K562 (cell line): ENCODE measurements at regions not wholly inside any gene's neighbourhood (a gene's known extent, or its start where the extent isn't known, plus 50 kb on each side); places are given as distances from the start of the nearest gene placed in this dataset.

Source experiments
- ATF4 ChIP-seq: fragments of 450-650 bp; formaldehyde crosslinking; IDR thresholded peaks from 2 replicates; pipeline ENCODE4 v1.4.0; 2022; ENCODE audit warnings: mild to moderate bottlenecking, moderate library complexity
- BRD4 ChIP-seq: fragments of 200-600 bp; sonication (generic); IDR thresholded peaks from 2 replicates; pipeline ENCODE4 v1.6.1; 2017; ENCODE audit warnings: inconsistent platforms
- CREM ChIP-seq: IDR thresholded peaks from 2 replicates; pipeline ENCODE4 v1.6.1; 2014; ENCODE audit warnings: antibody characterized with exemption, low read depth
- EGR1 ChIP-seq: fragments of 450-650 bp; conservative IDR thresholded peaks from 2 replicates; pipeline ENCODE4 v1.6.1; 2017; ENCODE audit warnings: mild to moderate bottlenecking
- GABPA ChIP-seq: fragments of 200-800 bp; sonication (Bioruptor generic); conservative IDR thresholded peaks from 2 replicates; pipeline ENCODE4 v1.6.1; 2016; ENCODE audit warnings: low read depth, missing genetic modification characterization, missing compliant biosample characterization
- MBD2 ChIP-seq: sonication (generic); IDR thresholded peaks from 2 replicates; pipeline ENCODE4 v1.6.1; 2016; ENCODE audit warnings: low read depth, borderline replicate concordance
- RB1 ChIP-seq: fragments of 450-650 bp; IDR thresholded peaks from 2 replicates; pipeline ENCODE4 v1.6.1; 2017; ENCODE audit warnings: low read depth, mild to moderate bottlenecking
- RNF219 ChIP-seq: fragments of 250-450 bp; sonication (Bioruptor Pico); IDR thresholded peaks from 2 replicates; pipeline ENCODE4 v1.5.0; 2022; ENCODE audit warnings: mild to moderate bottlenecking
- SIRT6 ChIP-seq: IDR thresholded peaks from one replicate; pipeline ENCODE4 v1.6.1; 2012; ENCODE audit warnings: low read depth, mild to moderate bottlenecking, control low read depth, inconsistent platforms, low read length, moderate library complexity
- SRSF7 ChIP-seq: fragments of 200-400 bp; formaldehyde crosslinking; optimal IDR thresholded peaks from 2 replicates; pipeline ENCODE3; 2017; ENCODE audit warnings: mild to moderate bottlenecking, low read depth, low read length
- ZBTB34 ChIP-seq: fragments of 250-450 bp; sonication (Bioruptor Pico); IDR thresholded peaks from 2 replicates; pipeline ENCODE4 v1.8.0; 2021; ENCODE audit warnings: mild to moderate bottlenecking, moderate library complexity
- ZBTB49 ChIP-seq: sonication (generic); formaldehyde crosslinking; IDR thresholded peaks from 2 replicates; pipeline ENCODE4 v1.8.0; 2022; ENCODE audit warnings: missing genetic modification reagents, mild to moderate bottlenecking, borderline replicate concordance
- TF ChIP-seq, protein P1 (sequence below): sonication (generic); formaldehyde crosslinking; IDR thresholded peaks from 2 replicates; pipeline ENCODE4 v1.9.0; 2022; ENCODE audit warnings: mild to moderate bottlenecking, missing genetic modification reagents
- TF ChIP-seq, protein P2 (sequence below): sonication (generic); formaldehyde crosslinking; IDR thresholded peaks from 2 replicates; pipeline ENCODE4 v1.8.1; 2022; ENCODE audit warnings: missing genetic modification reagents
- TF ChIP-seq, protein P3 (sequence below): fragments of 450-650 bp; IDR thresholded peaks from 2 replicates; pipeline ENCODE4 v1.6.1; 2016; ENCODE audit warnings: low read depth, mild to moderate bottlenecking, moderate library complexity

- no peak for TF ChIP-seq ZBTB49 (CRISPR knock-in tag)
- TF ChIP-seq MBD2, result no peak
- TF ChIP-seq CREM, result 0 out of 2 replicates have a peak, but pooled peaks have one; percentile 9
- no peak for TF ChIP-seq SIRT6
- 0 out of 2 replicates have a peak, but pooled peaks have one; percentile 35 for TF ChIP-seq RB1
- TF ChIP-seq ATF4, result no peak
- TF ChIP-seq, protein P1, sequence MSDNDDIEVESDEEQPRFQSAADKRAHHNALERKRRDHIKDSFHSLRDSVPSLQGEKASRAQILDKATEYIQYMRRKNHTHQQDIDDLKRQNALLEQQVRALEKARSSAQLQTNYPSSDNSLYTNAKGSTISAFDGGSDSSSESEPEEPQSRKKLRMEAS, result no peak; the same call in 1 of the 2 replicates
- no peak for TF ChIP-seq ZBTB34 (CRISPR knock-in tag)
- peak; percentile 3; the same call in 1 of the 2 replicates for TF ChIP-seq GABPA (tag)
- no peak for TF ChIP-seq SRSF7
- TF ChIP-seq BRD4, result peak; percentile 95; the same call in 1 of the 2 replicates
- TF ChIP-seq EGR1, result no peak; the same call in 1 of the 2 replicates
- TF ChIP-seq, protein P2, sequence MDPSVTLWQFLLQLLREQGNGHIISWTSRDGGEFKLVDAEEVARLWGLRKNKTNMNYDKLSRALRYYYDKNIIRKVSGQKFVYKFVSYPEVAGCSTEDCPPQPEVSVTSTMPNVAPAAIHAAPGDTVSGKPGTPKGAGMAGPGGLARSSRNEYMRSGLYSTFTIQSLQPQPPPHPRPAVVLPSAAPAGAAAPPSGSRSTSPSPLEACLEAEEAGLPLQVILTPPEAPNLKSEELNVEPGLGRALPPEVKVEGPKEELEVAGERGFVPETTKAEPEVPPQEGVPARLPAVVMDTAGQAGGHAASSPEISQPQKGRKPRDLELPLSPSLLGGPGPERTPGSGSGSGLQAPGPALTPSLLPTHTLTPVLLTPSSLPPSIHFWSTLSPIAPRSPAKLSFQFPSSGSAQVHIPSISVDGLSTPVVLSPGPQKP (CRISPR knock-in tag), result no peak
- TF ChIP-seq, protein P3, sequence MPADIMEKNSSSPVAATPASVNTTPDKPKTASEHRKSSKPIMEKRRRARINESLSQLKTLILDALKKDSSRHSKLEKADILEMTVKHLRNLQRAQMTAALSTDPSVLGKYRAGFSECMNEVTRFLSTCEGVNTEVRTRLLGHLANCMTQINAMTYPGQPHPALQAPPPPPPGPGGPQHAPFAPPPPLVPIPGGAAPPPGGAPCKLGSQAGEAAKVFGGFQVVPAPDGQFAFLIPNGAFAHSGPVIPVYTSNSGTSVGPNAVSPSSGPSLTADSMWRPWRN, result peak; percentile 56
- TF ChIP-seq RNF219, result no peak
These were observed 70.7 kb upstream of the PRSS16 start (continued) for GRCh38 chr6:27176523-27177484.
